GM21423 (cell line): ENCODE measurements at regions not wholly inside any gene's neighbourhood (a gene's known extent, or its start where the extent isn't known, plus 50 kb on each side); places are given as distances from the start of the nearest gene placed in this dataset.

ENCODE experiments used
- ATAC-seq: cut with Tn5 transposase; IDR thresholded peaks from one replicate; pipeline ENCODE4 v1.9.1; 2021; ENCODE audit warnings: mild to moderate bottlenecking, moderate library complexity; ENCODE audit not compliant: unreplicated experiment

- no peak for ATAC-seq
Observed at GRCh38 chr14:85400678-85401077, 129.3 kb upstream of the FLRT2 start.

- ATAC-seq = no peak
Observed at GRCh38 chr14:85401384-85401783, 128.6 kb upstream of the FLRT2 start.

- no peak for ATAC-seq
Observed at GRCh38 chr14:85402569-85403162, 127.3 kb upstream of the FLRT2 start.

GRCh38 chr14:85409481-85410210, 120.3 kb upstream of the FLRT2 start:
- no peak for ATAC-seq

GRCh38 chr14:85412756-85413155, 117.2 kb upstream of the FLRT2 start:
- no peak for ATAC-seq

- no peak for ATAC-seq
Observed at GRCh38 chr14:85413836-85414526, 116.0 kb upstream of the FLRT2 start.

- ATAC-seq = no peak
Observed at GRCh38 chr14:85415015-85415712, 114.8 kb upstream of the FLRT2 start.

- ATAC-seq = no peak
Observed at GRCh38 chr14:85416771-85417170, 113.2 kb upstream of the FLRT2 start.

GRCh38 chr14:85417396-85417795, 112.5 kb upstream of the FLRT2 start:
- ATAC-seq = no peak

GRCh38 chr14:85418721-85419120, 111.2 kb upstream of the FLRT2 start:
- ATAC-seq = no peak

GRCh38 chr14:85420278-85420677, 109.7 kb upstream of the FLRT2 start:
- ATAC-seq = no peak

GRCh38 chr14:85420707-85421106, 109.2 kb upstream of the FLRT2 start:
- no peak for ATAC-seq

- no peak for ATAC-seq
Observed at GRCh38 chr14:85421186-85421877, 108.6 kb upstream of the FLRT2 start.

GRCh38 chr14:85423889-85424288, 106.1 kb upstream of the FLRT2 start:
- no peak for ATAC-seq

- no peak for ATAC-seq
Observed at GRCh38 chr14:85425507-85425906, 104.4 kb upstream of the FLRT2 start.

- no peak for ATAC-seq
Observed at GRCh38 chr14:85426068-85426935, 103.6 kb upstream of the FLRT2 start.

GRCh38 chr14:85428926-85429325, 101.0 kb upstream of the FLRT2 start:
- no peak for ATAC-seq

- no peak for ATAC-seq
Observed at GRCh38 chr14:85437148-85437547, 92.8 kb upstream of the FLRT2 start.

GRCh38 chr14:85438001-85438400, 91.9 kb upstream of the FLRT2 start:
- ATAC-seq = no peak

- ATAC-seq = no peak
Observed at GRCh38 chr14:85438481-85438942, 91.4 kb upstream of the FLRT2 start.
